ENCODE measurements at regions not wholly inside any gene's neighbourhood (a gene's known extent, or its start where the extent isn't known, plus 50 kb on each side); places are given as distances from the start of the nearest gene placed in this dataset.

DNA sequence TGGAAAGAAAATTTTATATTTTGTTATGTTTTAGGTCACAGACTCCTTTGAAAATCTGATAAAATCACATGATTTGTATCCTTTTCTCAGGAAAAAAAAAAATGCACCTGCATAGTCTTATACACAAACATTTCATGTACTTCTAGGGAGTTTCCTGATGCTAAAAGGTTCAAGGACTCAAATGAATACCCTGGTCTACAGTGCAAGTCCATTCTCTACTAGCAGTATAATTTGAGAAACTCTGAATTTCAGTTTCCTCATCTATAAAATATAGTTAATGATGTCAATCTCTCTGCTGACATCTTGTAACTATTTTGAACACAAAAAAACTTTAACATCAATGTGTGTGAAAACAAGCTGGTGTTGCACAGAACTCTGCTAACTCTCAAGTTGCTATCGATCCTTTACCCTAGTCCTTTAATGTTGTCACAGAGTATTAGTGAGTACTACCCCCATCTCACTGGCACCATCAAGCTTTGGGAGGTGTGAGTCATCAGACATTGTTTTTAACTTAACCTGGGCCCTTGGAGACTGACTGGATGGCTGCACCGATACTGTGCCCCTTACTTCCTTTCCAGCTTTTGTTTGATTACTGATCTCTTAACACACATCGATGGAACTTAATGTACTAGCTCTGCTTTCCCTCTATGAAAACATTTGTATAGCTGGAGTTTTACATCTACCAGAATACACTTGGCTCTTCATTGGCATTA is 251.9 kb upstream of the SOX5 start:
- TF ChIP-seq, protein P1, sequence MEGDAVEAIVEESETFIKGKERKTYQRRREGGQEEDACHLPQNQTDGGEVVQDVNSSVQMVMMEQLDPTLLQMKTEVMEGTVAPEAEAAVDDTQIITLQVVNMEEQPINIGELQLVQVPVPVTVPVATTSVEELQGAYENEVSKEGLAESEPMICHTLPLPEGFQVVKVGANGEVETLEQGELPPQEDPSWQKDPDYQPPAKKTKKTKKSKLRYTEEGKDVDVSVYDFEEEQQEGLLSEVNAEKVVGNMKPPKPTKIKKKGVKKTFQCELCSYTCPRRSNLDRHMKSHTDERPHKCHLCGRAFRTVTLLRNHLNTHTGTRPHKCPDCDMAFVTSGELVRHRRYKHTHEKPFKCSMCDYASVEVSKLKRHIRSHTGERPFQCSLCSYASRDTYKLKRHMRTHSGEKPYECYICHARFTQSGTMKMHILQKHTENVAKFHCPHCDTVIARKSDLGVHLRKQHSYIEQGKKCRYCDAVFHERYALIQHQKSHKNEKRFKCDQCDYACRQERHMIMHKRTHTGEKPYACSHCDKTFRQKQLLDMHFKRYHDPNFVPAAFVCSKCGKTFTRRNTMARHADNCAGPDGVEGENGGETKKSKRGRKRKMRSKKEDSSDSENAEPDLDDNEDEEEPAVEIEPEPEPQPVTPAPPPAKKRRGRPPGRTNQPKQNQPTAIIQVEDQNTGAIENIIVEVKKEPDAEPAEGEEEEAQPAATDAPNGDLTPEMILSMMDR (IDR thresholded peaks at IDR 0.05; ENCODE audit: poor library complexity, severe bottlenecking) = no peak
- TF ChIP-seq TAF1 (IDR thresholded peaks at IDR 0.05; ENCODE audit: low read depth) (no peak), POLR2AphosphoS5 (IDR thresholded peaks at IDR 0.05) (no peak), EZH2 (IDR thresholded peaks at IDR 0.05; ENCODE audit: borderline replicate concordance, insufficient read depth, low read length, poor library complexity, severe bottlenecking) (no peak), EP300 (conservative IDR thresholded peaks at IDR 0.05; ENCODE audit: poor library complexity, severe bottlenecking) (no peak)
